Loucy (cell line): ENCODE measurements at regions not wholly inside any gene's neighbourhood (a gene's known extent, or its start where the extent isn't known, plus 50 kb on each side); places are given as distances from the start of the nearest gene placed in this dataset.

Source experiments
- H2AFZ ChIP-seq: fragments of 200-600 bp; sonication (generic); 2 replicates; pipeline ENCODE4 v1.6.0; 2016; ENCODE audit warnings: antibody characterized with exemption, mild to moderate bottlenecking, low read length, moderate library complexity
- H3F3A ChIP-seq: fragments of 200-600 bp; 2 replicates; pipeline ENCODE4 v1.6.0; 2016; ENCODE audit warnings: antibody characterized with exemption, low read depth, mild to moderate bottlenecking
- H3K27me3 ChIP-seq: fragments of 200-600 bp; sonication (generic); 2 replicates; pipeline ENCODE4 v1.6.1; 2014; ENCODE audit warnings: low read length, mild to moderate bottlenecking; ENCODE audit not compliant: insufficient read depth, poor library complexity, severe bottlenecking
- H3K36me3 ChIP-seq: fragments of 200-600 bp; sonication (generic); 2 replicates; pipeline ENCODE4 v1.6.1; 2016; ENCODE audit warnings: low read length; ENCODE audit not compliant: insufficient read depth
- H3K4me1 ChIP-seq: fragments of 200-600 bp; sonication (generic); 2 replicates; pipeline ENCODE4 v1.5.1; 2014; ENCODE audit warnings: low read length, mild to moderate bottlenecking; ENCODE audit not compliant: insufficient read depth, poor library complexity, severe bottlenecking
- H3K4me2 ChIP-seq: fragments of 200-600 bp; sonication (generic); 2 replicates; pipeline ENCODE4 v1.6.0; 2014; ENCODE audit warnings: antibody characterized with exemption, low read length, low read depth, mild to moderate bottlenecking; ENCODE audit not compliant: poor library complexity, severe bottlenecking
- H3K4me3 ChIP-seq: fragments of 200-600 bp; sonication (generic); 2 replicates; pipeline ENCODE4 v1.5.1; 2014; ENCODE audit warnings: low read length, mild to moderate bottlenecking, mixed read lengths; ENCODE audit not compliant: poor library complexity, severe bottlenecking
- H3K79me2 ChIP-seq: fragments of 200-600 bp; sonication (generic); 2 replicates; pipeline ENCODE4 v1.6.1; 2014; ENCODE audit warnings: low read length; ENCODE audit not compliant: insufficient read depth
- H3K9ac ChIP-seq: fragments of 200-600 bp; sonication (generic); 2 replicates; pipeline ENCODE4 v1.6.0; 2014; ENCODE audit warnings: mild to moderate bottlenecking, low read depth, low read length, moderate library complexity; ENCODE audit not compliant: poor library complexity, severe bottlenecking
- H3K9me2 ChIP-seq: fragments of 200-600 bp; sonication (generic); replicated peaks from 2 replicates; pipeline ENCODE4 v1.6.1; 2016; ENCODE audit warnings: low read depth, low read length, mixed read lengths
- H3K9me3 ChIP-seq: fragments of 200-600 bp; sonication (generic); 2 replicates; pipeline ENCODE4 v1.6.1; 2014; ENCODE audit warnings: mild to moderate bottlenecking, antibody characterized with exemption, low read length, low read depth; ENCODE audit not compliant: insufficient read depth
- H4K20me1 ChIP-seq: fragments of 200-600 bp; sonication (generic); 2 replicates; pipeline ENCODE4 v1.6.0; 2014; ENCODE audit warnings: antibody characterized with exemption, low read length, mild to moderate bottlenecking; ENCODE audit not compliant: insufficient read depth, poor library complexity, severe bottlenecking
- CTCF ChIP-seq: fragments of 200-600 bp; sonication (generic); conservative IDR thresholded peaks from 2 replicates; pipeline ENCODE4 v1.5.1; 2014; ENCODE audit warnings: mild to moderate bottlenecking, antibody characterized with exemption, low read length
- EZH2phosphoT487 ChIP-seq: fragments of 200-600 bp; IDR thresholded peaks from 2 replicates; pipeline ENCODE4 v1.6.1; 2018; ENCODE audit warnings: antibody characterized with exemption, mild to moderate bottlenecking, moderate library complexity, borderline replicate concordance

- H3F3A ChIP-seq: no peaks in the 10 kb centered on the region
- no peaks in the 10 kb centered on the region for H3K27me3 ChIP-seq
- no peaks in the 10 kb centered on the region for H3K9me2 ChIP-seq
- no peaks in the 10 kb centered on the region for H4K20me1 ChIP-seq
- H2AFZ ChIP-seq: no peak overlapping the region
- H3K9me3 ChIP-seq: no peaks in the 10 kb centered on the region
- TF ChIP-seq EZH2phosphoT487: no peak
- TF ChIP-seq CTCF: no peak
- H3K36me3 ChIP-seq: no peaks in the 10 kb centered on the region
- no peak overlapping the region for H3K9ac ChIP-seq
- no peaks in the 10 kb centered on the region for H3K4me1 ChIP-seq
- no peaks in the 10 kb centered on the region for H3K79me2 ChIP-seq
- H3K4me2 ChIP-seq: no peak overlapping the region
- H3K4me3 ChIP-seq: no peak overlapping the region
Observed at GRCh38 chr3:180403156-180403555, 198.8 kb upstream of the TTC14 start.

- TF ChIP-seq EZH2phosphoT487: no peak
- no peak for TF ChIP-seq CTCF
- Histone ChIP-seq H2AFZ (0 out of 2 replicates have a peak overlapping the region, but pooled peaks have one; percentile 22), H3K36me3 (no peaks in the 10 kb centered on the region), H3F3A (no peaks in the 10 kb centered on the region), H3K4me1 (peaks cover 6% of the 10 kb centered on the region), H3K9me3 (no peaks in the 10 kb centered on the region), H3K79me2 (no peaks in the 10 kb centered on the region), H3K4me2 (peak overlapping the region; percentile 6), H3K27me3 (no peaks in the 10 kb centered on the region), H3K9me2 (no peaks in the 10 kb centered on the region), H4K20me1 (no peaks in the 10 kb centered on the region), H3K4me3 (no peak overlapping the region), H3K9ac (no peak overlapping the region)
Observed at GRCh38 chr3:180408654-180409053, 193.3 kb upstream of the TTC14 start.

- TF ChIP-seq CTCF: no peak
- no peak for TF ChIP-seq EZH2phosphoT487
- Histone ChIP-seq H4K20me1 (no peaks in the 10 kb centered on the region), H3F3A (no peaks in the 10 kb centered on the region), H3K79me2 (no peaks in the 10 kb centered on the region), H3K4me2 (no peak overlapping the region), H2AFZ (no peak overlapping the region), H3K9ac (no peak overlapping the region), H3K4me3 (no peak overlapping the region), H3K4me1 (peaks cover 6% of the 10 kb centered on the region), H3K9me3 (no peaks in the 10 kb centered on the region), H3K9me2 (no peaks in the 10 kb centered on the region), H3K27me3 (no peaks in the 10 kb centered on the region), H3K36me3 (no peaks in the 10 kb centered on the region)
Observed at GRCh38 chr3:180409170-180409569, 192.8 kb upstream of the TTC14 start.
